SK-N-SH (cell line): ENCODE measurements at regions not wholly inside any gene's neighbourhood (a gene's known extent, or its start where the extent isn't known, plus 50 kb on each side); places are given as distances from the start of the nearest gene placed in this dataset.

ENCODE experiments used
- CTCF ChIA-PET: fragments of 300-600, 350-600 bp; formaldehyde crosslinking; extraction: SDS; loops from one replicate; lab custom pipeline; 2021; lab: Yijun Ruan, JAX
- POLR2A ChIA-PET: fragments of 350-600 bp; sonication (Branson Sonifier 250); formaldehyde crosslinking; extraction: SDS; loops from one replicate; lab custom pipeline; 2020; ENCODE audit warnings: antibody characterized with exemption, inconsistent platforms; lab: Yijun Ruan, JAX
- DNase-seq: peaks from one replicate; pipeline ENCODE4 v3.0.0; 2012
- H2AFZ ChIP-seq: fragments of 200-600 bp; sonication (generic); 2 replicates; pipeline ENCODE4 v1.8.1; 2016; ENCODE audit warnings: antibody characterized with exemption, mild to moderate bottlenecking, low read depth
- H3F3A ChIP-seq: fragments of 200-600 bp; sonication (generic); replicated peaks from 2 replicates; pipeline ENCODE3; 2016; ENCODE audit warnings: antibody characterized with exemption, mild to moderate bottlenecking; ENCODE audit not compliant: insufficient read depth
- H3K27ac ChIP-seq, 2 experiments: fragments of 200-500 bp in 1 of 2; fragments of 200-600 bp in 1 of 2; sonication (Bioruptor generic) in 1 of 2; sonication (generic), shearing (Covaris generic) in 1 of 2; 2 replicates each; pipeline versions ENCODE4 v1.5.1 to v1.6.1; 2014 to 2016; ENCODE audit warnings: low read depth in 2 of 2, inconsistent platforms in 1 of 2, low read length in 1 of 2, mild to moderate bottlenecking in 1 of 2, mixed read lengths in 1 of 2
- H3K27me3 ChIP-seq: fragments of 200-600 bp; sonication (generic), shearing (Covaris generic); 2 replicates; pipeline ENCODE4 v1.6.1; 2016; ENCODE audit warnings: mixed run types; ENCODE audit not compliant: insufficient read depth
- H3K36me3 ChIP-seq, 2 experiments: fragments of 200-500 bp in 1 of 2; fragments of 200-600 bp in 1 of 2; sonication (Bioruptor generic) in 1 of 2; sonication (generic) in 1 of 2; replicated peaks in 1 of 2; 2 replicates each; pipeline versions ENCODE3 to v1.5.1; 2014 to 2016; ENCODE audit warnings: low read length in 1 of 2, mild to moderate bottlenecking in 1 of 2; ENCODE audit not compliant: insufficient read depth in 2 of 2, control insufficient read depth in 1 of 2
- H3K4me1 ChIP-seq, 2 experiments: fragments of 200-500 bp in 1 of 2; fragments of 200-600 bp in 1 of 2; sonication (Bioruptor generic) in 1 of 2; sonication (generic), shearing (Covaris generic) in 1 of 2; 2 replicates each; pipeline versions ENCODE4 v1.5.1 to v1.6.1; 2014 to 2016; ENCODE audit warnings: low read depth in 1 of 2, low read length in 1 of 2, mixed run types in 1 of 2; ENCODE audit not compliant: insufficient read depth in 2 of 2, control insufficient read depth in 1 of 2
- H3K4me2 ChIP-seq: fragments of 200-600 bp; sonication (generic), shearing (Covaris generic); 2 replicates; pipeline ENCODE4 v1.6.1; 2017; ENCODE audit warnings: mixed run types
- H3K4me3 ChIP-seq, 2 experiments: fragments of 200-500 bp in 1 of 2; fragments of 200-600 bp in 1 of 2; sonication (Bioruptor generic) in 1 of 2; sonication (generic), shearing (Covaris generic) in 1 of 2; 2 replicates each; pipeline versions ENCODE4 v1.5.1 to v1.8.1; 2014 to 2016; ENCODE audit warnings: low read depth in 2 of 2, inconsistent platforms in 1 of 2, low read length in 1 of 2, mild to moderate bottlenecking in 1 of 2, mixed read lengths in 1 of 2, moderate library complexity in 1 of 2
- H3K79me2 ChIP-seq: fragments of 200-600 bp; sonication (generic); 2 replicates; pipeline ENCODE4 v1.8.1; 2017; ENCODE audit warnings: mild to moderate bottlenecking; ENCODE audit not compliant: insufficient read depth
- H3K9ac ChIP-seq: fragments of 200-600 bp; sonication (generic); 2 replicates; pipeline ENCODE4 v1.6.1; 2017; ENCODE audit warnings: mixed run types
- H3K9me2 ChIP-seq: fragments of 200-600 bp; sonication (generic); 2 replicates; pipeline ENCODE4 v1.6.1; 2017; ENCODE audit warnings: mixed run types
- H3K9me3 ChIP-seq: fragments of 200-600 bp; sonication (generic); 2 replicates; pipeline ENCODE4 v1.6.1; 2017; ENCODE audit warnings: mixed run types, mild to moderate bottlenecking, moderate library complexity
- H4K20me1 ChIP-seq: fragments of 200-600 bp; sonication (generic); 2 replicates; pipeline ENCODE4 v1.6.1; 2017; ENCODE audit warnings: mild to moderate bottlenecking, mixed run types; ENCODE audit not compliant: insufficient read depth
- CHD2 ChIP-seq: fragments of 150-350 bp; IDR thresholded peaks from 2 replicates; pipeline ENCODE4 v1.6.1; 2018; ENCODE audit warnings: low read length; ENCODE audit not compliant: partially characterized antibody
- EP300 ChIP-seq, 2 experiments: IDR thresholded peaks; 2 replicates each; pipeline versions ENCODE4 v1.4.0 to v1.6.1; 2012; ENCODE audit warnings: borderline replicate concordance in 1 of 2, low read depth in 1 of 2, low read length in 1 of 2
- EZH2phosphoT487 ChIP-seq: fragments of 200-600 bp; sonication (generic); IDR thresholded peaks from 2 replicates; pipeline ENCODE4 v1.6.1; 2017; ENCODE audit warnings: low read depth, mixed run types, mild to moderate bottlenecking, antibody characterized with exemption, moderate library complexity, borderline replicate concordance
- FOSL2 ChIP-seq: IDR thresholded peaks from 2 replicates; pipeline ENCODE4 v1.4.0; 2012; ENCODE audit warnings: low read depth, mild to moderate bottlenecking, moderate library complexity, borderline replicate concordance
- GABPA ChIP-seq: IDR thresholded peaks from 2 replicates; pipeline ENCODE4 v1.4.0; 2012; ENCODE audit warnings: low read depth, mild to moderate bottlenecking
- IRF3 ChIP-seq: fragments of 150-350 bp; IDR thresholded peaks from 2 replicates; pipeline ENCODE4 v1.6.1; 2016; ENCODE audit warnings: mild to moderate bottlenecking, low read depth, low read length
- JUND ChIP-seq: IDR thresholded peaks from 2 replicates; pipeline ENCODE4 v1.4.0; 2012
- MEF2A ChIP-seq: IDR thresholded peaks from 2 replicates; pipeline ENCODE4 v1.4.0; 2012; ENCODE audit warnings: low read depth, borderline replicate concordance
- NFIC ChIP-seq: IDR thresholded peaks from 2 replicates; pipeline ENCODE4 v1.4.0; 2012; ENCODE audit warnings: borderline replicate concordance
- POLR2AphosphoS5 ChIP-seq: IDR thresholded peaks from 2 replicates; pipeline ENCODE4 v1.6.1; 2012; ENCODE audit warnings: low read depth, low read length
- RAD21 ChIP-seq: IDR thresholded peaks from 2 replicates; pipeline ENCODE4 v1.6.1; 2012; ENCODE audit warnings: mild to moderate bottlenecking, low read length
- RXRA ChIP-seq: IDR thresholded peaks from 2 replicates; pipeline ENCODE4 v1.4.0; 2012; ENCODE audit warnings: low read depth, mild to moderate bottlenecking, borderline replicate concordance
- SIN3A ChIP-seq: IDR thresholded peaks from 2 replicates; pipeline ENCODE4 v1.6.1; 2012; ENCODE audit warnings: low read depth, mild to moderate bottlenecking, low read length, moderate library complexity, borderline replicate concordance
- SMC3 ChIP-seq: IDR thresholded peaks from 2 replicates; pipeline ENCODE4 v1.6.1; 2012; ENCODE audit warnings: low read depth, low read length, improper control_type of control experiment
- TAF1 ChIP-seq: IDR thresholded peaks from 2 replicates; pipeline ENCODE4 v1.6.1; 2012; ENCODE audit warnings: low read depth, mild to moderate bottlenecking, low read length, moderate library complexity, borderline replicate concordance
- TCF12 ChIP-seq: IDR thresholded peaks from 2 replicates; pipeline ENCODE4 v1.4.0; 2012
- TEAD4 ChIP-seq: IDR thresholded peaks from 2 replicates; pipeline ENCODE4 v1.4.0; 2012; ENCODE audit warnings: mild to moderate bottlenecking, borderline replicate concordance; ENCODE audit not compliant: insufficient read depth
- YY1 ChIP-seq: IDR thresholded peaks from 2 replicates; pipeline ENCODE4 v1.4.0; 2012; ENCODE audit warnings: low read depth, mild to moderate bottlenecking
- WGBS: methylation state at CpG from one replicate; pipeline ENCODE4 v1.1.6; 2017; ENCODE audit warnings: low lambda C conversion rate; 5-methylcytosine and 5-hydroxymethylcytosine counted together
- TF ChIP-seq, protein P1 (sequence below): IDR thresholded peaks from 2 replicates; pipeline ENCODE4 v1.4.0; 2012; ENCODE audit warnings: low read depth
- TF ChIP-seq, protein P2 (sequence below): IDR thresholded peaks from 2 replicates; pipeline ENCODE4 v1.4.0; 2012; ENCODE audit warnings: low read depth, borderline replicate concordance
- TF ChIP-seq, protein P3 (sequence below): fragments of 150-350 bp; IDR thresholded peaks from 2 replicates; pipeline ENCODE4 v1.6.1; 2017; ENCODE audit warnings: antibody characterized with exemption, low read length, low read depth, borderline replicate concordance
- TF ChIP-seq, protein P4 (sequence below): IDR thresholded peaks from 2 replicates; pipeline ENCODE4; 2012

GRCh38 chr6:164066335-164066734 lies 651.8 kb downstream of the QKI start:
- POLR2A ChIA-PET: no interaction called here
- Histone ChIP-seq H4K20me1 (no peaks in the 10 kb centered on the region), H3K9me3 (peaks cover 6% of the 10 kb centered on the region; the same call in 1 of the 2 replicates), H3K36me3 (no peaks in the 10 kb centered on the region), H3K79me2 (no peaks in the 10 kb centered on the region), H3K9ac (no peak overlapping the region), H3K4me3 (no peak overlapping the region), H3K9me2 (no peaks in the 10 kb centered on the region), H3K27me3 (no peaks in the 10 kb centered on the region), H3K27ac (no peak overlapping the region), H3K4me2 (no peak overlapping the region), H2AFZ (no peak overlapping the region), H3K4me1 (no peaks in the 10 kb centered on the region; a peak in 2 of 4 replicates), H3F3A (no peaks in the 10 kb centered on the region)
- WGBS: 30% methylated on average over 6 of the region's 6 CpGs
- TF ChIP-seq EP300 (IDR thresholded peaks at IDR 0.05; ENCODE audit: borderline replicate concordance in 1 of 2, low read depth in 1 of 2, low read length in 1 of 2) (no peak), CHD2 (no peak), YY1 (no peak), TEAD4 (no peak)
- TF ChIP-seq, protein P1, sequence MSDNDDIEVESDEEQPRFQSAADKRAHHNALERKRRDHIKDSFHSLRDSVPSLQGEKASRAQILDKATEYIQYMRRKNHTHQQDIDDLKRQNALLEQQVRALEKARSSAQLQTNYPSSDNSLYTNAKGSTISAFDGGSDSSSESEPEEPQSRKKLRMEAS: no peak
- CTCF ChIA-PET: no interaction called here
- DNase-seq: no peak

DNA sequence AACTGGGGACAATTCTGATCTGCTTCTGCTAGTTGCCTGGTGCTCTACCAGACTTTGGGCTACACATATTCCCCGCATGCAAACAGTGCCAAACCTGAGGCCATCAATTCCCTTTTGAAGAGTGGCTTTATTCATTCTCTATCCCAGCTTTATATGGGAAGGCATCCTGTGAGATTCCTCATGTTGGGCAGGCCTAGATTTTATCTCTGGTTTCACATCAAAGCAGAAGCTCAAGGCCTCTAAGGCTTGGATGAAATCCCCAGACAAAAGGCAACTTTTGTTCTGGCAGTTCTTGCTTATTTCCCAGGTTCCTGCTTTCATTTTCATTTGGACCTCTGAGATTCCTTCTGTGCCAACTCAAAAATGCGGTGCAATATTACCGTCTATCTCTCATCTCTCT lies 648.8 kb downstream of the QKI start:
- Histone ChIP-seq H3K4me2 (no peak overlapping the region), H3K36me3 (no peaks in the 10 kb centered on the region), H2AFZ (no peak overlapping the region), H3K4me1 (no peaks in the 10 kb centered on the region; a peak in 2 of 4 replicates), H4K20me1 (no peaks in the 10 kb centered on the region), H3F3A (no peaks in the 10 kb centered on the region), H3K79me2 (no peaks in the 10 kb centered on the region), H3K9me2 (no peaks in the 10 kb centered on the region), H3K9ac (no peak overlapping the region), H3K27ac (no peak overlapping the region), H3K4me3 (no peak overlapping the region), H3K9me3 (no peaks in the 10 kb centered on the region), H3K27me3 (no peaks in the 10 kb centered on the region)
- ChIA-PET CTCF (no interaction called here), POLR2A (no interaction called here)
- no peak for DNase-seq
- TF ChIP-seq, protein P2, sequence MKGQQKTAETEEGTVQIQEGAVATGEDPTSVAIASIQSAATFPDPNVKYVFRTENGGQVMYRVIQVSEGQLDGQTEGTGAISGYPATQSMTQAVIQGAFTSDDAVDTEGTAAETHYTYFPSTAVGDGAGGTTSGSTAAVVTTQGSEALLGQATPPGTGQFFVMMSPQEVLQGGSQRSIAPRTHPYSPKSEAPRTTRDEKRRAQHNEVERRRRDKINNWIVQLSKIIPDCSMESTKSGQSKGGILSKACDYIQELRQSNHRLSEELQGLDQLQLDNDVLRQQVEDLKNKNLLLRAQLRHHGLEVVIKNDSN: no peak
- TF ChIP-seq RAD21 (no peak), IRF3 (no peak), FOSL2 (no peak), JUND (no peak), SIN3A (no peak), EZH2phosphoT487 (no peak), EP300 (IDR thresholded peaks at IDR 0.05; ENCODE audit: borderline replicate concordance in 1 of 2, low read depth in 1 of 2, low read length in 1 of 2) (no peak), SMC3 (no peak), NFIC (no peak), GABPA (no peak), TEAD4 (no peak), POLR2AphosphoS5 (no peak), TAF1 (no peak), RXRA (no peak), MEF2A (no peak), TCF12 (no peak)
- TF ChIP-seq, protein P1: no peak
- TF ChIP-seq, protein P3, sequence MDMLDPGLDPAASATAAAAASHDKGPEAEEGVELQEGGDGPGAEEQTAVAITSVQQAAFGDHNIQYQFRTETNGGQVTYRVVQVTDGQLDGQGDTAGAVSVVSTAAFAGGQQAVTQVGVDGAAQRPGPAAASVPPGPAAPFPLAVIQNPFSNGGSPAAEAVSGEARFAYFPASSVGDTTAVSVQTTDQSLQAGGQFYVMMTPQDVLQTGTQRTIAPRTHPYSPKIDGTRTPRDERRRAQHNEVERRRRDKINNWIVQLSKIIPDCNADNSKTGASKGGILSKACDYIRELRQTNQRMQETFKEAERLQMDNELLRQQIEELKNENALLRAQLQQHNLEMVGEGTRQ: no peak
- TF ChIP-seq, protein P4, sequence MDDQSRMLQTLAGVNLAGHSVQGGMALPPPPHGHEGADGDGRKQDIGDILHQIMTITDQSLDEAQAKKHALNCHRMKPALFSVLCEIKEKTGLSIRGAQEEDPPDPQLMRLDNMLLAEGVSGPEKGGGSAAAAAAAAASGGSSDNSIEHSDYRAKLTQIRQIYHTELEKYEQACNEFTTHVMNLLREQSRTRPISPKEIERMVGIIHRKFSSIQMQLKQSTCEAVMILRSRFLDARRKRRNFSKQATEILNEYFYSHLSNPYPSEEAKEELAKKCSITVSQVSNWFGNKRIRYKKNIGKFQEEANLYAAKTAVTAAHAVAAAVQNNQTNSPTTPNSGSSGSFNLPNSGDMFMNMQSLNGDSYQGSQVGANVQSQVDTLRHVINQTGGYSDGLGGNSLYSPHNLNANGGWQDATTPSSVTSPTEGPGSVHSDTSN: no peak
- 55% methylated on average over 3 of the region's 3 CpGs for WGBS
